Testis (tissue), 2 donors: ENCODE measurements at regions not wholly inside any gene's neighbourhood (a gene's known extent, or its start where the extent isn't known, plus 50 kb on each side); places are given as distances from the start of the nearest gene placed in this dataset.

Source experiments
- DNase-seq: peaks from one replicate; pipeline ENCODE4 v3.0.0-alpha.2; 2019
- H3K27ac ChIP-seq, 2 donors: fragments of 200-600 bp; sonication (generic); one replicate each; pipeline ENCODE4 v1.5.1; 2019
- H3K27me3 ChIP-seq: fragments of 200-600 bp; sonication (generic); one replicate; pipeline ENCODE4 v1.5.1; 2019
- H3K36me3 ChIP-seq: fragments of 200-600 bp; sonication (generic); one replicate; pipeline ENCODE4 v1.5.1; 2017; ENCODE audit warnings: low read depth; ENCODE audit errors: missing control alignments
- H3K4me1 ChIP-seq: fragments of 200-600 bp; sonication (generic); one replicate; pipeline ENCODE4 v1.5.1; 2019
- H3K4me3 ChIP-seq, 2 donors: fragments of 200-600 bp; sonication (generic); one replicate each; pipeline ENCODE4 v1.5.1; 2017 to 2019
- H3K9me3 ChIP-seq: fragments of 200-600 bp; sonication (generic); one replicate; pipeline ENCODE4 v1.5.1; 2017
- POLR2A ChIP-seq: fragments of 450-650 bp; IDR thresholded peaks from one replicate; pipeline ENCODE4 v1.6.1; 2017; ENCODE audit warnings: antibody characterized with exemption, mild to moderate bottlenecking, moderate library complexity
- WGBS, 2 donors: methylation state at CpG; one replicate each; pipeline ENCODE4 v1.1.5; 2018; 5-methylcytosine and 5-hydroxymethylcytosine counted together
- intact Hi-C: fragments of 100-400 bp; cut with DNase I; formaldehyde crosslinking; loops from one replicate; pipeline ENCODE4 v1.15.1; 2023; ENCODE audit warnings: low total_unique reads
- TF ChIP-seq, protein P1 (sequence below), 3 experiments: fragments of 450-650 bp in 2 of 3; fragments of 200-600 bp in 1 of 3; sonication (generic) in 1 of 3; IDR thresholded peaks; one replicate each; pipeline ENCODE4 v1.5.1; 2016 to 2019; ENCODE audit warnings: antibody characterized with exemption in 3 of 3, mild to moderate bottlenecking in 2 of 3, moderate library complexity in 1 of 3

DNA sequence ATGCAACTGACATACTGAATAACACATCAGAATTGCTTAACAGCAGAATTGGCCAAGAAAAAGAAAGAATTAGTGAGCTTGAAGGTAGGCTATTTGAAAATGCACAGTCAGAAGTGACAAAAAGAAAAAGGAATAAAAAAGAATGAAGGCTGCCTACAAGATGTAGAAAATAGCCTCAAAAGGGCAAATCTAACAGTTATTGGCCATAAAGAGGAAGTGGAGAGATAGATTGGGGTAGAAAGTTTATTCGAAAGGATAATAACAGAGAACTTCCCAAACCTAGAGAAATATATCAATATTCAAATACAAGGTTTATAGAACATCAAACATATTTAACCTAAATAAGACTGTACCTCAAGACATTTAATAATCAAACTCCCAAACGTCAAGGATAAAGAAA is 67.5 kb downstream of the ATP6V1G3 start:
- intact Hi-C loops: no loop called here
- no peak overlapping the region for H3K4me3 ChIP-seq
- 69 to 76% methylated on average over 2 of the region's 2 CpGs for WGBS, 2 donors
- no peaks in the 10 kb centered on the region for H3K4me1 ChIP-seq
- no peaks in the 10 kb centered on the region for H3K27me3 ChIP-seq
- no peak overlapping the region for H3K27ac ChIP-seq
- H3K9me3 ChIP-seq: no peaks in the 10 kb centered on the region
- TF ChIP-seq, protein P1, sequence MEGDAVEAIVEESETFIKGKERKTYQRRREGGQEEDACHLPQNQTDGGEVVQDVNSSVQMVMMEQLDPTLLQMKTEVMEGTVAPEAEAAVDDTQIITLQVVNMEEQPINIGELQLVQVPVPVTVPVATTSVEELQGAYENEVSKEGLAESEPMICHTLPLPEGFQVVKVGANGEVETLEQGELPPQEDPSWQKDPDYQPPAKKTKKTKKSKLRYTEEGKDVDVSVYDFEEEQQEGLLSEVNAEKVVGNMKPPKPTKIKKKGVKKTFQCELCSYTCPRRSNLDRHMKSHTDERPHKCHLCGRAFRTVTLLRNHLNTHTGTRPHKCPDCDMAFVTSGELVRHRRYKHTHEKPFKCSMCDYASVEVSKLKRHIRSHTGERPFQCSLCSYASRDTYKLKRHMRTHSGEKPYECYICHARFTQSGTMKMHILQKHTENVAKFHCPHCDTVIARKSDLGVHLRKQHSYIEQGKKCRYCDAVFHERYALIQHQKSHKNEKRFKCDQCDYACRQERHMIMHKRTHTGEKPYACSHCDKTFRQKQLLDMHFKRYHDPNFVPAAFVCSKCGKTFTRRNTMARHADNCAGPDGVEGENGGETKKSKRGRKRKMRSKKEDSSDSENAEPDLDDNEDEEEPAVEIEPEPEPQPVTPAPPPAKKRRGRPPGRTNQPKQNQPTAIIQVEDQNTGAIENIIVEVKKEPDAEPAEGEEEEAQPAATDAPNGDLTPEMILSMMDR (IDR thresholded peaks at IDR 0.05): no peak
- TF ChIP-seq POLR2A: no peak
- no peak for DNase-seq
- H3K36me3 ChIP-seq: no peaks in the 10 kb centered on the region

DNA sequence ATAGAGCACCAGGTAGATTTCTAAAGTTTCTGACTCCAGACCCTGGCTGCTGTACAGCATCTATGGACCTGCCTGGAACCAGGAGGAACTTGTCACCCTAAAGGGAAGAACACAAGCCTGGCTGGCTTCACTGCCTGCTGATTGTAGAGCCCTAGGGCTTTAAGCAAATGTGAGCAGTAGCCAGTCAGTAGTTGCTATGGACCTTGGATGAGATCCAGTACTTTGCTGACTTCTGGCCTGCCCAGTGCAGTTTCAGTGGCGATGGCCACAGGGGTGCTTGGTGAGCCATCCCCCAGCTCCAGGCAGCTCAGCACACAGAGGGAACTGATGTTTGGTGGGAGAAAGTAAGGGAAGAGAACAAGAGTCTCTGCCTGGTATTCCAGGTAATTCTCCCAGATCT is 68.4 kb downstream of the ATP6V1G3 start:
- no peak for DNase-seq
- no peaks in the 10 kb centered on the region for H3K36me3 ChIP-seq
- intact Hi-C loops: no loop called here
- no peak overlapping the region for H3K4me3 ChIP-seq
- no peaks in the 10 kb centered on the region for H3K27me3 ChIP-seq
- H3K27ac ChIP-seq: no peak overlapping the region
- TF ChIP-seq, protein P1 (IDR thresholded peaks at IDR 0.05): no peak
- TF ChIP-seq POLR2A: no peak
- 83 to 86% methylated on average over 1 of the region's 1 CpG for WGBS, 2 donors
- no peaks in the 10 kb centered on the region for H3K9me3 ChIP-seq
- no peaks in the 10 kb centered on the region for H3K4me1 ChIP-seq

DNA sequence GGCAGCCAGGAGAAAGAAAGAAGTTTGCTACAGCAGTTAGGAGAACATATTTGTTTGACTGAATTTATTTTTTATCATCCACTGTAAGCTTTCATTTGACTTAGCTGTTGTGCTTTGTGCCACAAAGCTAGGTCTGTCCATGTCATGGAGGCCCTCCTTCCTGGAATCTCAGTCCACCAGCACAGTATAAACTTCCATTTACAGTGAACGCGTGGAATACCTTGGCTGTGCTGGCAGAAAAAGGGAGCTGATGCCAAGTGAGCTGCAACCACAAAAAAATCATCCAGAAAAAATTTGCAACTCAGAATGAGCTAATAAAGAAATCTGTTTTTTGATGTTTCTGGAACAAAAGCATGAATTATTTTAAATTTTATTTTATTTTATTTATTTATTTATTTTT is 72.6 kb downstream of the ATP6V1G3 start:
- Histone ChIP-seq H3K27ac (no peak overlapping the region), H3K4me1 (no peaks in the 10 kb centered on the region), H3K27me3 (no peaks in the 10 kb centered on the region), H3K9me3 (no peaks in the 10 kb centered on the region), H3K4me3 (no peak overlapping the region), H3K36me3 (no peaks in the 10 kb centered on the region)
- TF ChIP-seq, protein P1 (IDR thresholded peaks at IDR 0.05): no peak
- TF ChIP-seq POLR2A: no peak
- DNase-seq: no peak
- WGBS, 2 donors: 96 to 98% methylated on average over 2 of the region's 2 CpGs
- intact Hi-C loops: no loop called here

DNA sequence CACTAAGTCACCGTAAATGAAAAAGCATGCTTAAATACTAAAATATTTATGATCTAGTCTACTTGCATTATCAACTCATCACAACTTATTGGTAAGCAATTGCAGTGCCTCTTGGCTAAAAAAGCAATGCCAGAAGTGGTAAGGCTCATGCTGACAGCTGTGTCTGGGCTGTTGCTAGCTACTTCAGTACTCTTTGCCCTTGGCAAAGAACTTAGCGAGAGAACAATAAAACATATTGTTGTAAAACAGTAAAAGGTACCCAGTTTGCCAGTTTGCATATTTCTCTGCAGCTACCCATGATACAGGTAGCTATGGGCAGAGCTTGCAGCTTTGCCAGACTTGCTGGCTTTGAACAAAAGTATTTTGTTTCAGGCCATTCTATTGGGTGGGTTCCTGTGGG is 73.1 kb downstream of the ATP6V1G3 start:
- no peaks in the 10 kb centered on the region for H3K27me3 ChIP-seq
- no peak for DNase-seq
- no peak overlapping the region for H3K27ac ChIP-seq
- no peaks in the 10 kb centered on the region for H3K4me1 ChIP-seq
- H3K4me3 ChIP-seq: no peak overlapping the region
- TF ChIP-seq, protein P1 (IDR thresholded peaks at IDR 0.05): no peak
- TF ChIP-seq POLR2A: no peak
- H3K36me3 ChIP-seq: no peaks in the 10 kb centered on the region
- no peaks in the 10 kb centered on the region for H3K9me3 ChIP-seq
- WGBS, 2 donors: 69 to 83% methylated on average over 2 of the region's 2 CpGs
- intact Hi-C loops: no loop called here

DNA sequence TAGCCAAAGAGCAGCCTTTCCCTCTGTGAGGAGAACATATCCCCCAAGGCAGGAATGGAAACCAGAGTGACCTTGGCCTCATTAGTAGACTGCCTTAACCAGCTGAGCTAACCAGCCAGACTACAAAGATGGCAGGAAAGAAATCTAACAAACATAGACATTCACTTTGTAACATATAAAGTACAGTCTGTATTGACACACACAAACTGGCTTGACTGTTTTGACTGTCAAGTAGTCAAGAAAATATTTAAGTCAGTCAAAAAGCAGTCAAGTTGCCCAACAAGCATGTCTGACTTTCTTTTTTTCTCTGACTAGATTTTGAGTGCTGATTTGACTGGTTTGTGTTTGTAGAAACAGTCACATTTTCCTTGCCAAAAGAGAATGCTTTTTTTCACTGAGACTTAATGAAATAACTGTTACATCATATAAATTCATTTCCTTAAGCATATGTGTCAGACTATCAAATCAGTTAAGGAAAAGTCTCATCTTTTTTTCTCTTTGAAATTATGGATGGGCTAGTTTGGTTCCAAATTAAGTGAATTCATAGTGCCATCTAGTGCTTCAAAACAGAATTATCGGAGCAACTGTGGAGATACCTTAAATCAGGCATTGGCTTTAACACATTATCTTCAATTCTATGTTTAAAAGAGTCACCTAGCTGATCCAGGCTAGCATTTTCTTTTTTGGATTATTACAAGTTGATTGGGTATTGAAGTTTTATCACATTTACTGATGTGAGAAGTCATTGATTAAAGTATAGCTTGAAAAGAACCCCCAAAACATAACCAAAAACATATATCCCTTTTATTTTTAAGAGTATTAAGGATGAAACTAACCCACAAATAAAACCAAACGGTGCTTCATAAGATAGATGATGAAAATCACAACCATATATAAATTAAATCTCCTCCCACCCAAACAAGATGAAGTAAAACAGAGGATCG is 75.0 kb downstream of the ATP6V1G3 start:
- Histone ChIP-seq H3K27ac (no peak overlapping the region), H3K36me3 (no peaks in the 10 kb centered on the region), H3K27me3 (no peaks in the 10 kb centered on the region), H3K4me3 (no peak overlapping the region), H3K9me3 (no peaks in the 10 kb centered on the region), H3K4me1 (no peaks in the 10 kb centered on the region)
- DNase-seq: no peak
- no peak for TF ChIP-seq POLR2A
- TF ChIP-seq, protein P1 (IDR thresholded peaks at IDR 0.05): peak; percentile 16 to 58 (median 39)
- 44 to 55% methylated on average over 3 of the region's 3 CpGs for WGBS, 2 donors
- intact Hi-C loops: no loop called here
